Sigmoid colon (tissue), 4 donors: ENCODE measurements at regions not wholly inside any gene's neighbourhood (a gene's known extent, or its start where the extent isn't known, plus 50 kb on each side); places are given as distances from the start of the nearest gene placed in this dataset.

Experiments
- EP300 ChIP-seq, 4 donors: sonication (generic); formaldehyde crosslinking; IDR thresholded peaks; one replicate each; pipeline ENCODE4 v1.6.1; 2017; ENCODE audit warnings: antibody characterized with exemption in 4 of 4
- POLR2A ChIP-seq, 2 donors: fragments of 450-650 bp; IDR thresholded peaks; one replicate each; pipeline ENCODE4 v1.6.1; 2016; ENCODE audit warnings: antibody characterized with exemption in 2 of 2, mild to moderate bottlenecking in 2 of 2, moderate library complexity in 2 of 2
- POLR2AphosphoS5 ChIP-seq, 4 donors: sonication (generic); formaldehyde crosslinking; IDR thresholded peaks; one replicate each; pipeline ENCODE4 v1.6.1; 2017; ENCODE audit warnings: antibody characterized with exemption in 4 of 4
- TF ChIP-seq, protein P1 (sequence below), 4 experiments: fragments of 450-650 bp in 3 of 4; fragments of 200-600 bp in 1 of 4; IDR thresholded peaks; one replicate each; pipeline ENCODE4 v1.5.1; 2016 to 2019; ENCODE audit warnings: antibody characterized with exemption in 4 of 4, mild to moderate bottlenecking in 3 of 4, moderate library complexity in 2 of 4

DNA sequence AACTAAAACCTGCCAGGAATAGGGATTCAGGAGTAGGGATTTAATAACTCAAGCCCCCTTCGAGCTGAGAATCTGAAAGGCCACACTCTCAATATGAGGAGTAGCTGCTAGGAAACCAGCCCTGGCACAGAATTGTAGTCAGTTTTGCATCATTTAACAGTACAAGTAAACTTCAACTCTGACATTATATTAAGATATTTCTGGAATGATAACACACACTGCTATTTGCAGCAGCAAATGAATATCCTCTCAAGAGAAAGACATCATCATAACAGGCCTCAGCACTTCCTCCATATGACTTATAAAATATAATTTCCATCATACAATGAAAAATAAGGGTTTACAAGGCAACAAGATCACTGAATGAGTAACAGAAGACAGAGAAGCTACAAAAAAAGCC is 138.2 kb upstream of the RFX3 start:
- TF ChIP-seq POLR2A (IDR thresholded peaks at IDR 0.05), result no peak
- TF ChIP-seq, protein P1, sequence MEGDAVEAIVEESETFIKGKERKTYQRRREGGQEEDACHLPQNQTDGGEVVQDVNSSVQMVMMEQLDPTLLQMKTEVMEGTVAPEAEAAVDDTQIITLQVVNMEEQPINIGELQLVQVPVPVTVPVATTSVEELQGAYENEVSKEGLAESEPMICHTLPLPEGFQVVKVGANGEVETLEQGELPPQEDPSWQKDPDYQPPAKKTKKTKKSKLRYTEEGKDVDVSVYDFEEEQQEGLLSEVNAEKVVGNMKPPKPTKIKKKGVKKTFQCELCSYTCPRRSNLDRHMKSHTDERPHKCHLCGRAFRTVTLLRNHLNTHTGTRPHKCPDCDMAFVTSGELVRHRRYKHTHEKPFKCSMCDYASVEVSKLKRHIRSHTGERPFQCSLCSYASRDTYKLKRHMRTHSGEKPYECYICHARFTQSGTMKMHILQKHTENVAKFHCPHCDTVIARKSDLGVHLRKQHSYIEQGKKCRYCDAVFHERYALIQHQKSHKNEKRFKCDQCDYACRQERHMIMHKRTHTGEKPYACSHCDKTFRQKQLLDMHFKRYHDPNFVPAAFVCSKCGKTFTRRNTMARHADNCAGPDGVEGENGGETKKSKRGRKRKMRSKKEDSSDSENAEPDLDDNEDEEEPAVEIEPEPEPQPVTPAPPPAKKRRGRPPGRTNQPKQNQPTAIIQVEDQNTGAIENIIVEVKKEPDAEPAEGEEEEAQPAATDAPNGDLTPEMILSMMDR (IDR thresholded peaks at IDR 0.05), result no peak
- no peak for TF ChIP-seq POLR2AphosphoS5 (IDR thresholded peaks at IDR 0.05)
- no peak for TF ChIP-seq EP300 (IDR thresholded peaks at IDR 0.05)
